ENCODE measurements at regions not wholly inside any gene's neighbourhood (a gene's known extent, or its start where the extent isn't known, plus 50 kb on each side); places are given as distances from the start of the nearest gene placed in this dataset.

GRCh38 chr7:79789584-79790345, 336.3 kb upstream of the MAGI2 start:
- Mint-ChIP-seq H3K36me3 (ENCODE audit: insufficient read depth) (no peaks in the 10 kb centered on the region), H3K27me3 (no peaks in the 10 kb centered on the region), H3K4me3 (no peak overlapping the region), H3K4me1 (ENCODE audit: low read depth in 2 of 2) (no peaks in the 10 kb centered on the region), H3K9me3 (peaks cover 6 to 25% of the 10 kb centered on the region in 2 donors), H3K27ac (no peak overlapping the region)
- DNase-seq (no peak), ATAC-seq (replicated peaks) (no peak)

- no peaks in the 10 kb centered on the region for H3K36me3 Mint-ChIP-seq (ENCODE audit: insufficient read depth)
These were observed 334.2 kb upstream of the MAGI2 start for GRCh38 chr7:79787623-79788022.

GRCh38 chr7:79787096-79787495, 333.6 kb upstream of the MAGI2 start:
- H3K4me3 Mint-ChIP-seq, result no peak overlapping the region
- no peaks in the 10 kb centered on the region for H3K27me3 Mint-ChIP-seq
- peaks cover 8 to 37% of the 10 kb centered on the region in 2 donors for H3K9me3 Mint-ChIP-seq
- no peaks in the 10 kb centered on the region for H3K4me1 Mint-ChIP-seq (ENCODE audit: low read depth in 2 of 2)
- ATAC-seq (replicated peaks) (no peak), DNase-seq (no peak)
- no peaks in the 10 kb centered on the region for H3K36me3 Mint-ChIP-seq (ENCODE audit: insufficient read depth)
- H3K27ac Mint-ChIP-seq, result no peak overlapping the region

More at GRCh38 chr7:79787623-79788022, 334.2 kb upstream of the MAGI2 start:
- ATAC-seq (replicated peaks) (no peak), DNase-seq (no peak)
- no peaks in the 10 kb centered on the region for H3K27me3 Mint-ChIP-seq
- no peaks in the 10 kb centered on the region for H3K4me1 Mint-ChIP-seq (ENCODE audit: low read depth in 2 of 2)
- H3K4me3 Mint-ChIP-seq, result no peak overlapping the region
- peaks cover 8 to 37% of the 10 kb centered on the region in 2 donors for H3K9me3 Mint-ChIP-seq
- H3K27ac Mint-ChIP-seq, result no peak overlapping the region

- Mint-ChIP-seq H3K9me3 (peaks cover 8 to 37% of the 10 kb centered on the region in 2 donors), H3K27me3 (no peaks in the 10 kb centered on the region), H3K27ac (no peak overlapping the region), H3K36me3 (ENCODE audit: insufficient read depth) (no peaks in the 10 kb centered on the region), H3K4me3 (no peak overlapping the region), H3K4me1 (ENCODE audit: low read depth in 2 of 2) (no peaks in the 10 kb centered on the region)
- no peak for DNase-seq
- ATAC-seq (replicated peaks), result no peak
These were observed 332.7 kb upstream of the MAGI2 start for GRCh38 chr7:79786187-79786586.

GRCh38 chr7:79785556-79785955, 332.1 kb upstream of the MAGI2 start:
- ATAC-seq (replicated peaks), result no peak
- Mint-ChIP-seq H3K4me3 (no peak overlapping the region), H3K36me3 (ENCODE audit: insufficient read depth) (no peaks in the 10 kb centered on the region), H3K4me1 (ENCODE audit: low read depth in 2 of 2) (no peaks in the 10 kb centered on the region), H3K9me3 (peaks cover 8 to 34% of the 10 kb centered on the region in 2 donors), H3K27me3 (no peaks in the 10 kb centered on the region), H3K27ac (no peak overlapping the region)
- no peak for DNase-seq

GRCh38 chr7:79782906-79783305, 329.4 kb upstream of the MAGI2 start:
- Mint-ChIP-seq H3K9me3 (peaks cover 7 to 34% of the 10 kb centered on the region in 2 donors), H3K4me1 (ENCODE audit: low read depth in 2 of 2) (no peaks in the 10 kb centered on the region), H3K4me3 (no peak overlapping the region), H3K27ac (no peak overlapping the region), H3K27me3 (no peaks in the 10 kb centered on the region), H3K36me3 (ENCODE audit: insufficient read depth) (no peaks in the 10 kb centered on the region)
- ATAC-seq (replicated peaks), result no peak
- no peak for DNase-seq

- H3K36me3 Mint-ChIP-seq (ENCODE audit: insufficient read depth), result no peaks in the 10 kb centered on the region
- ATAC-seq (replicated peaks) (no peak), DNase-seq (no peak)
- no peak overlapping the region for H3K4me3 Mint-ChIP-seq
- peaks cover 5 to 34% of the 10 kb centered on the region in 2 donors for H3K9me3 Mint-ChIP-seq
- no peaks in the 10 kb centered on the region for H3K27me3 Mint-ChIP-seq
- no peak overlapping the region for H3K27ac Mint-ChIP-seq
- H3K4me1 Mint-ChIP-seq (ENCODE audit: low read depth in 2 of 2), result no peaks in the 10 kb centered on the region
These were observed 328.8 kb upstream of the MAGI2 start for GRCh38 chr7:79782256-79782655.

GRCh38 chr7:79781716-79782115, 328.2 kb upstream of the MAGI2 start:
- Mint-ChIP-seq H3K9me3 (peaks cover 5 to 34% of the 10 kb centered on the region in 2 donors), H3K4me1 (ENCODE audit: low read depth in 2 of 2) (no peaks in the 10 kb centered on the region), H3K27me3 (no peaks in the 10 kb centered on the region), H3K27ac (no peak overlapping the region), H3K36me3 (ENCODE audit: insufficient read depth) (no peaks in the 10 kb centered on the region), H3K4me3 (no peak overlapping the region)
- no peak for ATAC-seq (replicated peaks)
- no peak for DNase-seq

- ATAC-seq (replicated peaks), result no peak
- Mint-ChIP-seq H3K4me1 (ENCODE audit: low read depth in 2 of 2) (no peaks in the 10 kb centered on the region), H3K4me3 (no peak overlapping the region), H3K9me3 (peaks cover 2 to 12% of the 10 kb centered on the region in 2 donors), H3K27ac (no peak overlapping the region), H3K36me3 (ENCODE audit: insufficient read depth) (no peaks in the 10 kb centered on the region), H3K27me3 (no peaks in the 10 kb centered on the region)
- DNase-seq, result no peak
These were observed 325.6 kb upstream of the MAGI2 start for GRCh38 chr7:79778786-79779770.

GRCh38 chr7:79775911-79776310, 322.4 kb upstream of the MAGI2 start:
- H3K27ac Mint-ChIP-seq, result no peak overlapping the region
- H3K27me3 Mint-ChIP-seq, result no peaks in the 10 kb centered on the region
- ATAC-seq (replicated peaks) (no peak), DNase-seq (no peak)
- H3K9me3 Mint-ChIP-seq, result peaks cover 0 to 7% of the 10 kb centered on the region in 2 donors
- no peaks in the 10 kb centered on the region for H3K4me1 Mint-ChIP-seq (ENCODE audit: low read depth in 2 of 2)
- no peaks in the 10 kb centered on the region for H3K36me3 Mint-ChIP-seq (ENCODE audit: insufficient read depth)
- no peak overlapping the region for H3K4me3 Mint-ChIP-seq

GRCh38 chr7:79774150-79774549, 320.7 kb upstream of the MAGI2 start:
- Mint-ChIP-seq H3K4me1 (ENCODE audit: low read depth in 2 of 2) (no peaks in the 10 kb centered on the region), H3K27ac (no peak overlapping the region), H3K27me3 (no peaks in the 10 kb centered on the region), H3K9me3 (peaks cover 4 to 7% of the 10 kb centered on the region in 2 donors), H3K4me3 (no peak overlapping the region), H3K36me3 (ENCODE audit: insufficient read depth) (no peaks in the 10 kb centered on the region)
- ATAC-seq (replicated peaks) (no peak), DNase-seq (no peak)

GRCh38 chr7:79770970-79771369, 317.5 kb upstream of the MAGI2 start:
- ATAC-seq (replicated peaks) (no peak), DNase-seq (no peak)

GRCh38 chr7:79770063-79770462, 316.6 kb upstream of the MAGI2 start:
- Mint-ChIP-seq H3K9me3 (peaks cover 0 to 4% of the 10 kb centered on the region in 2 donors), H3K27ac (no peak overlapping the region), H3K27me3 (no peaks in the 10 kb centered on the region), H3K4me3 (no peak overlapping the region), H3K36me3 (ENCODE audit: insufficient read depth) (no peaks in the 10 kb centered on the region), H3K4me1 (ENCODE audit: low read depth in 2 of 2) (no peaks in the 10 kb centered on the region)
- DNase-seq (no peak), ATAC-seq (replicated peaks) (no peak)

More at GRCh38 chr7:79770970-79771369, 317.5 kb upstream of the MAGI2 start:
- Mint-ChIP-seq H3K27ac (no peak overlapping the region), H3K36me3 (ENCODE audit: insufficient read depth) (no peaks in the 10 kb centered on the region), H3K4me3 (no peak overlapping the region), H3K9me3 (peaks cover 0 to 4% of the 10 kb centered on the region in 2 donors), H3K4me1 (ENCODE audit: low read depth in 2 of 2) (no peaks in the 10 kb centered on the region), H3K27me3 (no peaks in the 10 kb centered on the region)

Data from effector memory CD8-positive, alpha-beta T cell (primary cell).